ENCODE measurements at regions not wholly inside any gene's neighbourhood (a gene's known extent, or its start where the extent isn't known, plus 50 kb on each side); places are given as distances from the start of the nearest gene placed in this dataset.
"Not testable (repeated sequence)": the region's sequence is repeated elsewhere in the genome, so short reads cannot be mapped to it uniquely, and the experiment has no call there.

- Mint-ChIP-seq H3K36me3 (no peaks in the 10 kb centered on the region), H3K27me3 (no peaks in the 10 kb centered on the region)
These were observed 1295.0 kb downstream of the JRKL start for GRCh38 chr11:97684486-97685439.

GRCh38 chr11:97685695-97686094, 1295.9 kb downstream of the JRKL start:
- H3K36me3 Mint-ChIP-seq: no peaks in the 10 kb centered on the region
- H3K4me3 Mint-ChIP-seq: no peak overlapping the region
- no peaks in the 10 kb centered on the region for H3K4me1 Mint-ChIP-seq

More at GRCh38 chr11:97684486-97685439, 1295.0 kb downstream of the JRKL start:
- no peak for DNase-seq
- Mint-ChIP-seq H3K4me1 (no peaks in the 10 kb centered on the region), H3K27ac (no peak overlapping the region), H3K9me3 (peaks cover 3% of the 10 kb centered on the region), H3K4me3 (no peak overlapping the region)

GRCh38 chr11:97687111-97687510, 1297.3 kb downstream of the JRKL start:
- no peaks in the 10 kb centered on the region for H3K9me3 Mint-ChIP-seq
- H3K4me1 Mint-ChIP-seq: no peaks in the 10 kb centered on the region
- H3K27ac Mint-ChIP-seq: no peak overlapping the region
- H3K36me3 Mint-ChIP-seq: no peaks in the 10 kb centered on the region
- no peak overlapping the region for H3K4me3 Mint-ChIP-seq
- H3K27me3 Mint-ChIP-seq: no peaks in the 10 kb centered on the region
- DNase-seq: no peak

More at GRCh38 chr11:97685695-97686094, 1295.9 kb downstream of the JRKL start:
- DNase-seq: no peak
- Mint-ChIP-seq H3K9me3 (peaks cover 3% of the 10 kb centered on the region), H3K27ac (no peak overlapping the region), H3K27me3 (no peaks in the 10 kb centered on the region)

- Mint-ChIP-seq H3K27me3 (no peaks in the 10 kb centered on the region), H3K36me3 (no peaks in the 10 kb centered on the region), H3K27ac (no peak overlapping the region), H3K4me3 (no peak overlapping the region), H3K4me1 (no peaks in the 10 kb centered on the region), H3K9me3 (peaks cover 7% of the 10 kb centered on the region)
- DNase-seq: no peak
These were observed 1301.2 kb downstream of the JRKL start for GRCh38 chr11:97691061-97691460.

- H3K36me3 Mint-ChIP-seq: no peaks in the 10 kb centered on the region
- H3K4me1 Mint-ChIP-seq: no peaks in the 10 kb centered on the region
- DNase-seq: no peak
- H3K27me3 Mint-ChIP-seq: no peaks in the 10 kb centered on the region
- H3K9me3 Mint-ChIP-seq: peaks cover 6% of the 10 kb centered on the region
- no peak overlapping the region for H3K4me3 Mint-ChIP-seq
- no peak overlapping the region for H3K27ac Mint-ChIP-seq
These were observed 1313.1 kb downstream of the JRKL start for GRCh38 chr11:97702951-97703350.

- H3K4me1 Mint-ChIP-seq: no peaks in the 10 kb centered on the region
- H3K27me3 Mint-ChIP-seq: no peaks in the 10 kb centered on the region
- H3K9me3 Mint-ChIP-seq: peaks cover 6% of the 10 kb centered on the region
- H3K36me3 Mint-ChIP-seq: no peaks in the 10 kb centered on the region
- DNase-seq: no peak
- no peak overlapping the region for H3K4me3 Mint-ChIP-seq
- H3K27ac Mint-ChIP-seq: no peak overlapping the region
These were observed 1314.0 kb downstream of the JRKL start for GRCh38 chr11:97703851-97704250.

- DNase-seq, H3K9me3 Mint-ChIP-seq, H3K4me1 Mint-ChIP-seq, H3K36me3 Mint-ChIP-seq, H3K27me3 Mint-ChIP-seq, H3K4me3 Mint-ChIP-seq, H3K27ac Mint-ChIP-seq: not testable (repeated sequence)
These were observed 1315.3 kb upstream of the CNTN5 start for GRCh38 chr11:97705441-97705840.

- Mint-ChIP-seq H3K9me3 (no peaks in the 10 kb centered on the region), H3K4me3 (no peak overlapping the region), H3K4me1 (no peaks in the 10 kb centered on the region), H3K27ac (no peak overlapping the region), H3K36me3 (no peaks in the 10 kb centered on the region), H3K27me3 (no peaks in the 10 kb centered on the region)
- DNase-seq: no peak
These were observed 1302.8 kb upstream of the CNTN5 start for GRCh38 chr11:97717922-97718321.

GRCh38 chr11:97722065-97722464, 1298.7 kb upstream of the CNTN5 start:
- no peaks in the 10 kb centered on the region for H3K27me3 Mint-ChIP-seq
- no peak for DNase-seq
- H3K4me1 Mint-ChIP-seq: no peaks in the 10 kb centered on the region
- H3K9me3 Mint-ChIP-seq: peaks cover 4% of the 10 kb centered on the region
- no peak overlapping the region for H3K27ac Mint-ChIP-seq
- no peak overlapping the region for H3K4me3 Mint-ChIP-seq
- H3K36me3 Mint-ChIP-seq: no peaks in the 10 kb centered on the region

- DNase-seq: no peak
- Mint-ChIP-seq H3K36me3 (no peaks in the 10 kb centered on the region), H3K27me3 (no peaks in the 10 kb centered on the region), H3K4me3 (no peak overlapping the region), H3K4me1 (no peaks in the 10 kb centered on the region), H3K27ac (no peak overlapping the region), H3K9me3 (peaks cover 4% of the 10 kb centered on the region)
These were observed 1298.0 kb upstream of the CNTN5 start for GRCh38 chr11:97722721-97723120.

GRCh38 chr11:97729546-97730272, 1291.0 kb upstream of the CNTN5 start:
- Mint-ChIP-seq H3K27me3 (no peaks in the 10 kb centered on the region), H3K4me3 (no peak overlapping the region), H3K4me1 (no peaks in the 10 kb centered on the region), H3K27ac (no peak overlapping the region), H3K9me3 (peaks cover 4% of the 10 kb centered on the region), H3K36me3 (no peaks in the 10 kb centered on the region)
- DNase-seq: no peak

- no peaks in the 10 kb centered on the region for H3K27me3 Mint-ChIP-seq
- DNase-seq: no peak
- no peak overlapping the region for H3K4me3 Mint-ChIP-seq
- peaks cover 6% of the 10 kb centered on the region for H3K9me3 Mint-ChIP-seq
- H3K4me1 Mint-ChIP-seq: no peaks in the 10 kb centered on the region
- no peak overlapping the region for H3K27ac Mint-ChIP-seq
- H3K36me3 Mint-ChIP-seq: no peaks in the 10 kb centered on the region
These were observed 1288.6 kb upstream of the CNTN5 start for GRCh38 chr11:97732011-97732632.

- DNase-seq: no peak
- no peak overlapping the region for H3K4me3 Mint-ChIP-seq
- no peaks in the 10 kb centered on the region for H3K36me3 Mint-ChIP-seq
- no peak overlapping the region for H3K27ac Mint-ChIP-seq
- no peaks in the 10 kb centered on the region for H3K27me3 Mint-ChIP-seq
- peaks cover 12% of the 10 kb centered on the region for H3K9me3 Mint-ChIP-seq
- H3K4me1 Mint-ChIP-seq: no peaks in the 10 kb centered on the region
These were observed 1282.0 kb upstream of the CNTN5 start for GRCh38 chr11:97738751-97739150.

- Mint-ChIP-seq H3K4me3 (no peak overlapping the region), H3K9me3 (peaks cover 12% of the 10 kb centered on the region), H3K27me3 (no peaks in the 10 kb centered on the region), H3K36me3 (no peaks in the 10 kb centered on the region), H3K27ac (no peak overlapping the region), H3K4me1 (no peaks in the 10 kb centered on the region)
- DNase-seq: no peak
These were observed 1280.6 kb upstream of the CNTN5 start for GRCh38 chr11:97739932-97740800.
